GM23338 (cell line): ENCODE measurements at regions not wholly inside any gene's neighbourhood (a gene's known extent, or its start where the extent isn't known, plus 50 kb on each side); places are given as distances from the start of the nearest gene placed in this dataset.

Experiments
- ATAC-seq: fragments of 200-7000 bp; cut with Tn5 transposase; 3 replicates; pipeline ENCODE4 v1.9.1; 2020
- DNase-seq: peaks from one replicate; pipeline ENCODE4 v3.0.0-alpha.2; 2015; ENCODE audit warnings: low spot score
- H2AFZ ChIP-seq: fragments of 200-600 bp; sonication (generic); 2 replicates; pipeline ENCODE4 v1.8.0; 2016; ENCODE audit warnings: antibody characterized with exemption, mild to moderate bottlenecking, moderate library complexity
- H3F3A ChIP-seq: fragments of 200-600 bp; sonication (generic); replicated peaks from 2 replicates; pipeline ENCODE4 v1.8.0; 2017; ENCODE audit warnings: antibody characterized with exemption, mixed run types, low read depth
- H3K27ac ChIP-seq: fragments of 200-600 bp; sonication (generic); 2 replicates; pipeline ENCODE4 v1.6.1; 2016; ENCODE audit warnings: low read depth
- H3K27me3 ChIP-seq: fragments of 200-600 bp; sonication (generic); 2 replicates; pipeline ENCODE4 v1.8.0; 2016; ENCODE audit warnings: mild to moderate bottlenecking, mixed run types, moderate library complexity; ENCODE audit not compliant: insufficient read depth
- H3K36me3 ChIP-seq: fragments of 200-600 bp; sonication (generic); 2 replicates; pipeline ENCODE4 v1.8.0; 2016; ENCODE audit warnings: mild to moderate bottlenecking; ENCODE audit not compliant: insufficient read depth
- H3K4me1 ChIP-seq: fragments of 200-600 bp; sonication (generic); 2 replicates; pipeline ENCODE4 v1.8.0; 2016; ENCODE audit warnings: mild to moderate bottlenecking, moderate library complexity; ENCODE audit not compliant: insufficient read depth
- H3K4me2 ChIP-seq: fragments of 200-600 bp; sonication (generic); 2 replicates; pipeline ENCODE4 v1.7.1; 2017; ENCODE audit warnings: mixed run types
- H3K4me3 ChIP-seq: fragments of 200-600 bp; sonication (generic); 2 replicates; pipeline ENCODE4 v1.6.1; 2016; ENCODE audit warnings: mixed run types
- H3K79me2 ChIP-seq: fragments of 200-600 bp; sonication (generic); replicated peaks from 2 replicates; pipeline ENCODE4 v1.8.0; 2017; ENCODE audit warnings: mild to moderate bottlenecking; ENCODE audit not compliant: insufficient read depth
- H3K9me2 ChIP-seq: fragments of 200-600 bp; sonication (generic); 2 replicates; pipeline ENCODE4 v1.8.0; 2017; ENCODE audit not compliant: insufficient read depth
- H4K20me1 ChIP-seq: fragments of 200-600 bp; sonication (generic); replicated peaks from 2 replicates; pipeline ENCODE4 v1.8.0; 2017; ENCODE audit warnings: mild to moderate bottlenecking; ENCODE audit not compliant: insufficient read depth
- H3K27ac Mint-ChIP-seq: 2 replicates; pipeline ENCODE4 v1.8.0; 2020; ENCODE audit warnings: inconsistent platforms, mild to moderate bottlenecking, moderate library complexity, mixed read lengths
- H3K27me3 Mint-ChIP-seq: 3 replicates; pipeline ENCODE4 v1.8.0; 2022; ENCODE audit warnings: low read depth, mild to moderate bottlenecking, moderate library complexity, mixed read lengths, inconsistent platforms; ENCODE audit not compliant: insufficient read depth, poor library complexity
- H3K36me3 Mint-ChIP-seq: 3 replicates; pipeline ENCODE4 v1.8.0; 2021; ENCODE audit warnings: low read depth, mild to moderate bottlenecking, inconsistent platforms, moderate library complexity, mixed read lengths
- H3K4me1 Mint-ChIP-seq: 3 replicates; pipeline ENCODE4 v1.8.0; 2020; ENCODE audit warnings: mild to moderate bottlenecking, inconsistent platforms, mixed read lengths
- H3K4me3 Mint-ChIP-seq: 3 replicates; pipeline ENCODE4 v1.8.0; 2021; ENCODE audit warnings: moderate library complexity, mild to moderate bottlenecking, inconsistent platforms, mixed read lengths
- H3K9me3 Mint-ChIP-seq: 3 replicates; pipeline ENCODE4 v1.8.0; 2020; ENCODE audit warnings: moderate library complexity, mild to moderate bottlenecking, inconsistent platforms, mixed read lengths
- CREB1 ChIP-seq: fragments of 250-450 bp; sonication (Bioruptor Pico); IDR thresholded peaks from 2 replicates; pipeline ENCODE4 v1.5.0; 2020; ENCODE audit warnings: low read depth, mild to moderate bottlenecking, moderate library complexity
- EZH2 ChIP-seq: fragments of 200-600 bp; sonication (generic); IDR thresholded peaks from one replicate; pipeline ENCODE4 v1.8.0; 2017; ENCODE audit warnings: antibody characterized with exemption, mild to moderate bottlenecking, low read depth; ENCODE audit not compliant: unreplicated experiment
- POLR2AphosphoS5 ChIP-seq: IDR thresholded peaks from 2 replicates; pipeline ENCODE4 v1.6.1; 2016; ENCODE audit warnings: antibody characterized with exemption, low read depth
- STAT1 ChIP-seq: IDR thresholded peaks from one replicate; pipeline ENCODE4 v1.6.1; 2016; ENCODE audit warnings: antibody characterized with exemption; ENCODE audit not compliant: unreplicated experiment
- ZNF114 ChIP-seq: fragments of 250-450 bp; sonication (Bioruptor Pico); IDR thresholded peaks from 2 replicates; pipeline ENCODE4 v1.5.0; 2020; ENCODE audit warnings: mild to moderate bottlenecking, moderate library complexity
- TF ChIP-seq, protein P1 (sequence below): IDR thresholded peaks from one replicate; pipeline ENCODE4 v1.6.1; 2018; ENCODE audit warnings: antibody characterized with exemption; ENCODE audit not compliant: unreplicated experiment
- TF ChIP-seq, protein P2 (sequence below): IDR thresholded peaks from 2 replicates; pipeline ENCODE4 v1.6.1; 2016; ENCODE audit warnings: antibody characterized with exemption

DNA sequence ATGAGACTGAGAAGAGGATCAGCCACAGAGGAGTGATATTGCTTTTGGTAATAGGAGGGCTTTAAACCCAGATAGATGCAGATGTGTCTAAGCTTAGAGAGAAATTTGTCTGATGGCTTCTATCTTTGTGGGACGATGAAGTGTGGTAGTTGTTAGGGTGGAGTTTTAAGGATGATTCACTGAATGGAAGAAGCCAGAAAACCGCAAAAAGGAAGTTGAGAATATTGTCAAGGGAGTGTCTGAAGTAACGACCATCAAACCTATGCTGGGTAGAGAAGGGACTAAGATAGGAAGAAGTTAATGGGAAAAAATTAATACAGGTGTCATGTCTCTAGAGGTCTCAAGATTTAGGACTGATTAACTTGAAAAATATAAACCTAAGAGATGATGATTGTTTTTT, 195.6 kb upstream of the MC4R start:
- no peak for ATAC-seq
- Histone ChIP-seq H3K9me2 (no peaks in the 10 kb centered on the region), H3K79me2 (no peaks in the 10 kb centered on the region), H3K4me1 (no peaks in the 10 kb centered on the region), H3K27ac (no peak overlapping the region), H3K36me3 (no peaks in the 10 kb centered on the region), H3F3A (no peaks in the 10 kb centered on the region), H4K20me1 (no peaks in the 10 kb centered on the region), H3K27me3 (no peaks in the 10 kb centered on the region), H3K4me3 (no peak overlapping the region), H2AFZ (no peak overlapping the region), H3K4me2 (no peak overlapping the region)
- Mint-ChIP-seq H3K27ac (no peak overlapping the region), H3K9me3 (no peaks in the 10 kb centered on the region), H3K27me3 (no peaks in the 10 kb centered on the region), H3K4me1 (no peaks in the 10 kb centered on the region), H3K36me3 (no peaks in the 10 kb centered on the region), H3K4me3 (no peak overlapping the region)
- DNase-seq: no peak
- TF ChIP-seq, protein P1, sequence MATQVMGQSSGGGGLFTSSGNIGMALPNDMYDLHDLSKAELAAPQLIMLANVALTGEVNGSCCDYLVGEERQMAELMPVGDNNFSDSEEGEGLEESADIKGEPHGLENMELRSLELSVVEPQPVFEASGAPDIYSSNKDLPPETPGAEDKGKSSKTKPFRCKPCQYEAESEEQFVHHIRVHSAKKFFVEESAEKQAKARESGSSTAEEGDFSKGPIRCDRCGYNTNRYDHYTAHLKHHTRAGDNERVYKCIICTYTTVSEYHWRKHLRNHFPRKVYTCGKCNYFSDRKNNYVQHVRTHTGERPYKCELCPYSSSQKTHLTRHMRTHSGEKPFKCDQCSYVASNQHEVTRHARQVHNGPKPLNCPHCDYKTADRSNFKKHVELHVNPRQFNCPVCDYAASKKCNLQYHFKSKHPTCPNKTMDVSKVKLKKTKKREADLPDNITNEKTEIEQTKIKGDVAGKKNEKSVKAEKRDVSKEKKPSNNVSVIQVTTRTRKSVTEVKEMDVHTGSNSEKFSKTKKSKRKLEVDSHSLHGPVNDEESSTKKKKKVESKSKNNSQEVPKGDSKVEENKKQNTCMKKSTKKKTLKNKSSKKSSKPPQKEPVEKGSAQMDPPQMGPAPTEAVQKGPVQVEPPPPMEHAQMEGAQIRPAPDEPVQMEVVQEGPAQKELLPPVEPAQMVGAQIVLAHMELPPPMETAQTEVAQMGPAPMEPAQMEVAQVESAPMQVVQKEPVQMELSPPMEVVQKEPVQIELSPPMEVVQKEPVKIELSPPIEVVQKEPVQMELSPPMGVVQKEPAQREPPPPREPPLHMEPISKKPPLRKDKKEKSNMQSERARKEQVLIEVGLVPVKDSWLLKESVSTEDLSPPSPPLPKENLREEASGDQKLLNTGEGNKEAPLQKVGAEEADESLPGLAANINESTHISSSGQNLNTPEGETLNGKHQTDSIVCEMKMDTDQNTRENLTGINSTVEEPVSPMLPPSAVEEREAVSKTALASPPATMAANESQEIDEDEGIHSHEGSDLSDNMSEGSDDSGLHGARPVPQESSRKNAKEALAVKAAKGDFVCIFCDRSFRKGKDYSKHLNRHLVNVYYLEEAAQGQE: no peak
- TF ChIP-seq EZH2: no peak

DNA sequence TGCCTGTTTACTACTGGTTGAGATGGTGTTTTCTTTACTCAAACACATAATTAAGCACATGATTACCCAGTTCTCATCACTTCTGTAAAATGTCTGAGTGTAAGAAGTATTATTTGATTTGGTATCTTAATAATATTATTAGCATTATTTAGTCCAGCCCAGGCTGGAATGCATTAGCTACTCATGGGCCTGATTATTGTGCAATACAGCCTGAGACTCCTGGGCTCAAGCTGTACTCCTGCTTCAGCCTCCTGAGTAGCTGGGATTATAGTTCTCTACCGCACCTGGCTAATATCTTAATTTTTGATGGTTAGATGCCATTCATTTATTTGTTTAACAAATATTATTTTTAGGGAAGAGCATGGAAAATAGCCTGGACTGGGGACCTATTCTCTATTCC, 197.6 kb upstream of the MC4R start:
- no peak for ATAC-seq
- Mint-ChIP-seq H3K9me3 (no peaks in the 10 kb centered on the region), H3K27ac (no peak overlapping the region), H3K4me1 (no peaks in the 10 kb centered on the region), H3K27me3 (no peaks in the 10 kb centered on the region), H3K4me3 (no peak overlapping the region), H3K36me3 (no peaks in the 10 kb centered on the region)
- TF ChIP-seq ZNF114 (CRISPR knock-in tag) (no peak), POLR2AphosphoS5 (no peak), CREB1 (CRISPR knock-in tag) (no peak), STAT1 (no peak)
- TF ChIP-seq, protein P2, sequence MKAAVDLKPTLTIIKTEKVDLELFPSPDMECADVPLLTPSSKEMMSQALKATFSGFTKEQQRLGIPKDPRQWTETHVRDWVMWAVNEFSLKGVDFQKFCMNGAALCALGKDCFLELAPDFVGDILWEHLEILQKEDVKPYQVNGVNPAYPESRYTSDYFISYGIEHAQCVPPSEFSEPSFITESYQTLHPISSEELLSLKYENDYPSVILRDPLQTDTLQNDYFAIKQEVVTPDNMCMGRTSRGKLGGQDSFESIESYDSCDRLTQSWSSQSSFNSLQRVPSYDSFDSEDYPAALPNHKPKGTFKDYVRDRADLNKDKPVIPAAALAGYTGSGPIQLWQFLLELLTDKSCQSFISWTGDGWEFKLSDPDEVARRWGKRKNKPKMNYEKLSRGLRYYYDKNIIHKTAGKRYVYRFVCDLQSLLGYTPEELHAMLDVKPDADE: no peak
- TF ChIP-seq, protein P1: no peak
- no peaks in the 10 kb centered on the region for H3F3A ChIP-seq
- H3K4me2 ChIP-seq: no peak overlapping the region
- H3K4me1 ChIP-seq: no peaks in the 10 kb centered on the region
- no peaks in the 10 kb centered on the region for H3K36me3 ChIP-seq
- H3K4me3 ChIP-seq: no peak overlapping the region
- H4K20me1 ChIP-seq: no peaks in the 10 kb centered on the region
- H3K27ac ChIP-seq: no peak overlapping the region
- H3K27me3 ChIP-seq: no peaks in the 10 kb centered on the region
- no peak overlapping the region for H2AFZ ChIP-seq
- no peak for DNase-seq
- H3K9me2 ChIP-seq: no peaks in the 10 kb centered on the region
- H3K79me2 ChIP-seq: no peaks in the 10 kb centered on the region
